ENCODE measurements at regions not wholly inside any gene's neighbourhood (a gene's known extent, or its start where the extent isn't known, plus 50 kb on each side); places are given as distances from the start of the nearest gene placed in this dataset.

GRCh38 chr10:2083591-2083990 lies 346.3 kb upstream of the ADARB2 start:
- DNase-seq (no peak), ATAC-seq (ENCODE audit: low read depth) (no peak)
- Mint-ChIP-seq H3K27ac (no peak overlapping the region), H3K27me3 (peaks cover 8% of the 10 kb centered on the region), H3K9me3 (ENCODE audit: insufficient read depth) (peaks cover 4% of the 10 kb centered on the region), H3K4me1 (no peaks in the 10 kb centered on the region), H3K4me3 (no peak overlapping the region)
- 93% methylated on average over 15 of the region's 16 CpGs for WGBS (ENCODE audit: insufficient coverage)
- ChIA-PET CTCF (no interaction called here), POLR2A (no interaction called here)
- intact Hi-C loops (cut with micrococcal nuclease) = no loop called here
- H3K27ac ChIP-seq (ENCODE audit: low read length in 2 of 2) = no peak overlapping the region
- H3K27me3 ChIP-seq (replicated peaks in 1 of 4; ENCODE audit: control extremely low read depth in 1 of 4, control insufficient read depth in 3 of 4, insufficient read depth in 4 of 4, low read length in 3 of 4) = peaks cover 0 to 5% (median 0%) of the 10 kb centered on the region in 4 experiments
- no peak overlapping the region for H2AFZ ChIP-seq (ENCODE audit: insufficient read depth, low read depth, low read length, poor library complexity, severe bottlenecking)
- no peaks in the 10 kb centered on the region for H4K20me1 ChIP-seq (ENCODE audit: control insufficient read depth, insufficient read depth, low read length, poor library complexity, severe bottlenecking)
- H3K36me3 ChIP-seq (replicated peaks in 1 of 2; ENCODE audit: control extremely low read depth in 1 of 2, control insufficient read depth in 1 of 2, extremely low read depth in 1 of 2, insufficient read depth in 2 of 2, low read length in 1 of 2) = no peaks in the 10 kb centered on the region
- peaks cover 0 to 4% (median 0%) of the 10 kb centered on the region in 3 donors for H3K9me3 ChIP-seq (ENCODE audit: control extremely low read depth in 1 of 3, control insufficient read depth in 2 of 3, insufficient read depth in 1 of 3, low read length in 2 of 3)
- no peak for TF ChIP-seq EZH2 (IDR thresholded peaks at IDR 0.05; ENCODE audit: borderline replicate concordance, insufficient read depth, low read depth, low read length, poor library complexity, severe bottlenecking)
- no peak for TF ChIP-seq CTCF (IDR thresholded peaks at IDR 0.05)
- H3K9ac ChIP-seq (ENCODE audit: low read length) = no peak overlapping the region
- H3K4me3 ChIP-seq (ENCODE audit: control extremely low read depth in 1 of 5, extremely low read depth in 1 of 5, insufficient read depth in 1 of 5, low read depth in 2 of 5, low read length in 4 of 5) = no peak overlapping the region
- H3K79me2 ChIP-seq (ENCODE audit: control insufficient read depth, insufficient read depth, low read length) = no peaks in the 10 kb centered on the region
- H3K4me1 ChIP-seq (ENCODE audit: control insufficient read depth in 2 of 2, insufficient read depth in 2 of 2, low read length in 2 of 2) = no peaks in the 10 kb centered on the region
- no peak overlapping the region for H3K4me2 ChIP-seq (replicated peaks; ENCODE audit: low read depth, low read length, poor library complexity, severe bottlenecking)

- Histone ChIP-seq H3K27me3 (replicated peaks in 1 of 4; ENCODE audit: control extremely low read depth in 1 of 4, control insufficient read depth in 3 of 4, insufficient read depth in 4 of 4, low read length in 3 of 4) (peaks cover 0 to 5% (median 0%) of the 10 kb centered on the region in 4 experiments), H3K27ac (ENCODE audit: low read length in 2 of 2) (no peak overlapping the region), H3K4me2 (replicated peaks; ENCODE audit: low read depth, low read length, poor library complexity, severe bottlenecking) (no peak overlapping the region), H3K36me3 (replicated peaks in 1 of 2; ENCODE audit: control extremely low read depth in 1 of 2, control insufficient read depth in 1 of 2, extremely low read depth in 1 of 2, insufficient read depth in 2 of 2, low read length in 1 of 2) (no peaks in the 10 kb centered on the region), H2AFZ (ENCODE audit: insufficient read depth, low read depth, low read length, poor library complexity, severe bottlenecking) (no peak overlapping the region), H3K4me1 (ENCODE audit: control insufficient read depth in 2 of 2, insufficient read depth in 2 of 2, low read length in 2 of 2) (no peaks in the 10 kb centered on the region), H3K9ac (ENCODE audit: low read length) (no peak overlapping the region), H4K20me1 (ENCODE audit: control insufficient read depth, insufficient read depth, low read length, poor library complexity, severe bottlenecking) (no peaks in the 10 kb centered on the region), H3K9me3 (ENCODE audit: control extremely low read depth in 1 of 3, control insufficient read depth in 2 of 3, insufficient read depth in 1 of 3, low read length in 2 of 3) (peaks cover 0 to 4% (median 0%) of the 10 kb centered on the region in 3 donors), H3K4me3 (ENCODE audit: control extremely low read depth in 1 of 5, extremely low read depth in 1 of 5, insufficient read depth in 1 of 5, low read depth in 2 of 5, low read length in 4 of 5) (no peak overlapping the region), H3K79me2 (ENCODE audit: control insufficient read depth, insufficient read depth, low read length) (no peaks in the 10 kb centered on the region)
- intact Hi-C loops (cut with micrococcal nuclease) = no loop called here
- 33% methylated on average over 3 of the region's 3 CpGs for WGBS (ENCODE audit: insufficient coverage)
- TF ChIP-seq CTCF (IDR thresholded peaks at IDR 0.05) (no peak), EZH2 (IDR thresholded peaks at IDR 0.05; ENCODE audit: borderline replicate concordance, insufficient read depth, low read depth, low read length, poor library complexity, severe bottlenecking) (no peak)
- POLR2A ChIA-PET = no interaction called here
- Mint-ChIP-seq H3K4me1 (no peaks in the 10 kb centered on the region), H3K4me3 (no peak overlapping the region), H3K27ac (no peak overlapping the region), H3K9me3 (ENCODE audit: insufficient read depth) (no peaks in the 10 kb centered on the region), H3K27me3 (peaks cover 4% of the 10 kb centered on the region)
- CTCF ChIA-PET = no interaction called here
- DNase-seq = no peak
- no peak for ATAC-seq (ENCODE audit: low read depth)
These were observed 344.2 kb upstream of the ADARB2 start for GRCh38 chr10:2081501-2081900.

Data from B cell (primary cell).